HG03280 (cell line): ENCODE measurements at regions not wholly inside any gene's neighbourhood (a gene's known extent, or its start where the extent isn't known, plus 50 kb on each side); places are given as distances from the start of the nearest gene placed in this dataset.
"Not testable (repeated sequence)": the region's sequence is repeated elsewhere in the genome, so short reads cannot be mapped to it uniquely, and the experiment has no call there.

Source experiments
- ATAC-seq: cut with Tn5 transposase; IDR thresholded peaks from one replicate; pipeline ENCODE4 v1.9.1; 2021; ENCODE audit warnings: mild to moderate bottlenecking, moderate library complexity; ENCODE audit not compliant: unreplicated experiment

GRCh38 chr6:165849534-165850430 lies 186.7 kb upstream of the PDE10A start:
- ATAC-seq, result no peak

- ATAC-seq, result no peak
These were observed 185.0 kb upstream of the PDE10A start for GRCh38 chr6:165848086-165848426.

- no peak for ATAC-seq
These were observed 184.5 kb upstream of the PDE10A start for GRCh38 chr6:165847407-165848085.

GRCh38 chr6:165846123-165846966 lies 183.3 kb upstream of the PDE10A start:
- ATAC-seq, result no peak

DNA sequence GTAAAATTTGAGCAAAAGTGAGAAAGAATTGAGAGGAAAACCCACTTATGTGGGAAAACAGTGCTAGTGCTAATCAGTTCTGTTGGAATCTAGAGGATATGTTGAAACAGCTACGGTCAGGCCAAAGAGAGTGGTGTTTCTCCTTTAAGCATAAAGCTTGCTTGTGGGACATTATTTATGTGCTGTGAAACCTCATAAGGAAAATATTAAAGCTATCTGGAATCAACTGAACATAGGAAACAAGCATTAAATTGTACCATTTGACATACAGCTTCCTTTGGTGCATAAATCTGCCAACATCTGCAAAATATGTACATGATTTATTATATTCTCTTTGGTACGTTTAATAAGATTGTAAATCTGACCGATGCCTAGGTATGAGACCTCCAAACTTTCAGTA lies 182.5 kb upstream of the PDE10A start:
- no peak for ATAC-seq

DNA sequence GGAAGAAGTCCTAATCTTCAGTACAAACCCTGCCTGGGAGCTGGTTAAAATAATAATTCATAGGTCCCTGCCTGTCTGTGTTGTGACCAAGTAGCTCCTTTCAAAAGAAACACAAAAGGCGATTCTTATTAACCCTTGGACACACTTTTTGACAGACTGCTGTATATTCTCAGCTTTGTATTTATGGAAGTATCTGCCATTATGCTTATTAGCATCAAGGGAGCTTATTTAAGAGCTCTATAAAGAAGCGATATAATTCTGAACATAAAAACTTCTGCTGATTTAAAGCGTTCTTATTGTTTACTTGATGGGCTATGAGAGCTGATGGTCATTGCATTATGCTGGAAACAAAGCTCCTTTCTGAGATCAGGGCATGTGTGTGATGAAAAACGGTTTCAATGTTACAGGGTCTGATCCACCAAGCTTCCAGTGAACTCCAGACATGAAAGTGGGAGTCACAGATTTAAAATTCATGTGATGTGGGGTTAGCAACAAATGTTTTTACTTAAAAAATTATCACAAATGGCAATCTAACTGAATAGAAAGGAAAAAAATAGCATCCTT lies 181.8 kb upstream of the PDE10A start:
- no peak for ATAC-seq

DNA sequence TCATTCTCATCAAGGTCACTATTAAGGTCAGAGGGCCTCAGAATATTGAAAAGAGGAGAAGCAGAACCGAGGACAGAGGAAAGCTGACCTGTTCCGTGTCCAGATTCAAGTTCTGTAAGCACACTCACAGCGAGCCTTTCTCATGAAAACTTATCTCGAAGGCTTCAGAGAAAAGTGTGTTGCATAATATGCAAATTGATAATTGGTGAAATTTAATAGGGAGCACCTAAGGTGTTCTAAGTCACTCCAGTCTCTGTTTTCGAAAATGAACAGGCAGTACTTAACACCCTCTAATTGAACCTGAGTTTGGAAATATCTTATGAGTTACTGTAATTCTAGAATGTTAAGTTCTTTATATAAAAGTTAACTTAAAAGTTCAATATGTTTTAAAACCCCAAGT lies 181.2 kb upstream of the PDE10A start:
- no peak for ATAC-seq

GRCh38 chr6:165843568-165844113 lies 180.6 kb upstream of the PDE10A start:
- ATAC-seq, result no peak

GRCh38 chr6:165843121-165843520 lies 180.1 kb upstream of the PDE10A start:
- ATAC-seq, result no peak

GRCh38 chr6:165842281-165842936 lies 179.4 kb upstream of the PDE10A start:
- no peak for ATAC-seq

GRCh38 chr6:165841153-165841558 lies 178.1 kb upstream of the PDE10A start:
- no peak for ATAC-seq

DNA sequence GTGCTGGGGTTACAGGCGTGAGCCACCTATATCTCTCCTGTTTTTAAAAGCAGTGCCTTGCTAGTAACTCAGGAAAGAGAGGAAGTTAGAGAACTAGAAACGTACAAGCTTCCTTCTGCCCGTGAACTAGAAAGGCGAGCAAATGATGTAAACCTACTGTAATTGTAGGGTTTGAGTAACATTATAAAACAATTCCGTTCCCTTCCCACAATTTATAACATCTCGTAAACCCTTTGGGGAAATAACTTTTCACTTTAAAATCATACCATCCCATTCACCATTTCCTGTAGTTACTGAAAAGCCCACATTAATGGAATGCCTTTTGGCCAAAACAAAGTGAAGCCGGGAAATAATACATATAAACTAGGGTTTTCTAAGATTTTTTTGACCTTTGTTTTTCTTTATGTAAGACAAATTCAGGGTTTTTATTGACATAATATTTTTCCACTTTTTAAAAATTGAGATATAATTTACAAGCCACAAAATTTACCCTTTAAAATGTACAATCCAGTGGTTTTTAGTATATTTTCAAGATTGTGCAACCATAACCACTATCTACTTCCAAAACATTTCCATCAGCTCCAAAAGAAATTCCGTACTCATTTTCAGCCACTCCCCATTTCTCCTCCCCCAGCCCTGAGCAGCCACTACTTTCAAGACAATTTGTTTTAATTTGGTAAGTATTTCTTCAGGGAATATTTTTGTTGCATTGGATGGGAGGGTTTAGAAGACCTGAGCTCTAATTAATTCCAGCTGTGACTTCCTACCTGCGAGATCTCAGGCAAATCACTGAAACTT lies 175.1 kb upstream of the PDE10A start:
- ATAC-seq, result no peak

DNA sequence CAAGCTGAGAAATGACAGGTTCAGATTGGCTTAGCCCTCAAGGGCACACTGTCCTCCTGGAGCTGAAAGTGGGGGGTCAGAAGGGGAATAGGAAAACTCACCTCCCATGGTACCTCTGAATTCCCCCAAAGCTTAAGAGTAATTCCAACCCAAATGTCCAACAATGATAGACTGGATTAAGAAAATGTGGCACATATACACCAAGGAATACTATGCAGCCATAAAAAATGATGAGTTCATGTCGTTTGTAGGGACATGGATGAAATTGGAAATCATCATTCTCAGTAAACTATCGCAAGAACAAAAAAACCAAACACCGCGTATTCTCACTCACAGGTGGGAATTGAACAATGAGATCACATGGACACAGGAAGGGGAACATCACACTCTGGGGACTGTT lies 173.6 kb upstream of the PDE10A start:
- ATAC-seq, result not testable (repeated sequence)

- ATAC-seq, result no peak
These were observed 172.4 kb upstream of the PDE10A start for GRCh38 chr6:165835410-165835851.

- no peak for ATAC-seq
These were observed 171.7 kb upstream of the PDE10A start for GRCh38 chr6:165834613-165835259.

DNA sequence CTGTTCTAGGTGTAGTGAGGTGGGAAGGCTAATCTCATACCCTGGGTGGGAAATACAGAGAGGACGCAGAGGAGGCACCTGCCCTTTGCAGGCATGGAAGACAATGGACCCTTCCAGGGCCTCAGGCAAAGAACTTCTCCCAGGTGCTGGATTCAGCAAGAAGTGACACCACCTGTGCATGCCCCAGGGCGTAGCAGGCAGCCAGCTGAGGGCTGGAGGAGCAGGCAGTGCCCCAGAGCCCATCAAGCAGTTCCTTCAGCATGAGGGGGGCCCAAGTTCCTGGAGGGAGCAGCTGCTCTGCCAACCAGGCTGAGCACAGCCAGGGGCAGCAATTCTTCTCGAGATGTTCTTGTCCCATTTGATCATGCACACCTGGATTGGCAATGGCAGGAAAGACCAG lies 170.3 kb upstream of the PDE10A start:
- ATAC-seq, result no peak

GRCh38 chr6:165831812-165832510 lies 168.9 kb upstream of the PDE10A start:
- ATAC-seq, result no peak

DNA sequence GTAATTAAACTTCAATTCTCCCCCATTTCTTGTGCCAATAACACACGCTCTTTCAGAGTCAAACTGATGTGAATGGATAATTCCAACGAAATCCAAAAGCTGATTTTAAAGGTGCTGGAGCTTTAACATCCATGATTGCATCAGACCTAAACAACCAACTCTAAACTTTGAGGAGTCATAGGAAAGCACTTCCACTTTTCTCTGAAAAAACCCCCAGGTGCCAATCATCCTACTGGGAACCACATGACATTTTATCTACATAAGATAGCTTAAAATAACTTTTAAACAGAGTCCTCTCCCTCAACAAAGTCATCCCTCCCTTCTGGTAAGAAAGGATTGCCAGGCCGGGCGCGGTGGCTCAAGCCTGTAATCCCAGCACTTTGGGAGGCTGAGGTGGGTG lies 167.7 kb upstream of the PDE10A start:
- no peak for ATAC-seq
